H9 (cell line): ENCODE measurements at regions not wholly inside any gene's neighbourhood (a gene's known extent, or its start where the extent isn't known, plus 50 kb on each side); places are given as distances from the start of the nearest gene placed in this dataset.

Experiments used
- DNase-seq: peaks from one replicate; pipeline ENCODE4 v3.0.0-alpha.2; 2017
- H2AFZ ChIP-seq: one replicate; pipeline ENCODE4 v1.6.1; 2013; ENCODE audit warnings: mild to moderate bottlenecking, low read length, control low read depth, moderate library complexity
- H2AK5ac ChIP-seq: 2 replicates; pipeline ENCODE4 v1.6.1; 2013; ENCODE audit warnings: low read length, control low read depth, mixed read lengths; ENCODE audit not compliant: insufficient read length
- H2BK120ac ChIP-seq: one replicate; pipeline ENCODE4 v1.6.1; 2013; ENCODE audit warnings: low read depth, mild to moderate bottlenecking, low read length, control low read depth, inconsistent platforms; ENCODE audit not compliant: poor library complexity, severe bottlenecking
- H2BK12ac ChIP-seq: 2 replicates; pipeline ENCODE4 v1.6.1; 2013; ENCODE audit warnings: low read length, control low read depth, mixed read lengths, low read depth; ENCODE audit not compliant: insufficient read length
- H2BK15ac ChIP-seq: 2 replicates; pipeline ENCODE4 v1.6.1; 2013; ENCODE audit warnings: low read depth, low read length, control low read depth
- H2BK20ac ChIP-seq: one replicate; pipeline ENCODE4 v1.6.1; 2013; ENCODE audit warnings: low read depth, mild to moderate bottlenecking, low read length, control low read depth, inconsistent platforms; ENCODE audit not compliant: poor library complexity, severe bottlenecking
- H2BK5ac ChIP-seq: 2 replicates; pipeline ENCODE4 v1.6.1; 2013; ENCODE audit warnings: low read length, control low read depth, mixed read lengths; ENCODE audit not compliant: insufficient read length
- H3K14ac ChIP-seq: 2 replicates; pipeline ENCODE4 v1.6.1; 2013; ENCODE audit warnings: low read length, control low read depth; ENCODE audit not compliant: insufficient read depth
- H3K18ac ChIP-seq: 2 replicates; pipeline ENCODE4 v1.6.1; 2013; ENCODE audit warnings: low read depth, mild to moderate bottlenecking, mixed read lengths, low read length, control low read depth; ENCODE audit not compliant: insufficient read length
- H3K23ac ChIP-seq: 2 replicates; pipeline ENCODE4 v1.6.1; 2013; ENCODE audit warnings: low read length, control low read depth, mixed read lengths, low read depth; ENCODE audit not compliant: insufficient read length
- H3K23me2 ChIP-seq: 2 replicates; pipeline ENCODE4 v1.6.1; 2013; ENCODE audit warnings: low read depth, mild to moderate bottlenecking, mixed read lengths, low read length, control low read depth; ENCODE audit not compliant: insufficient read length, poor library complexity, severe bottlenecking
- H3K27ac ChIP-seq: 2 replicates; pipeline ENCODE4 v1.5.1; 2013; ENCODE audit warnings: low read length, control low read depth, mixed read lengths, low read depth; ENCODE audit not compliant: insufficient read length
- H3K27me3 ChIP-seq: 2 replicates; pipeline ENCODE4 v1.6.1; 2013; ENCODE audit warnings: low read length, control low read depth, inconsistent platforms; ENCODE audit not compliant: insufficient read depth
- H3K4ac ChIP-seq: 2 replicates; pipeline ENCODE4 v1.6.1; 2013; ENCODE audit warnings: low read depth, mild to moderate bottlenecking, control low read depth, inconsistent platforms, low read length, moderate library complexity
- H3K4me1 ChIP-seq: 2 replicates; pipeline ENCODE4 v1.6.1; 2013; ENCODE audit warnings: low read length, control low read depth, inconsistent platforms; ENCODE audit not compliant: insufficient read depth
- H3K4me2 ChIP-seq: 2 replicates; pipeline ENCODE4 v1.6.1; 2013; ENCODE audit warnings: low read length, control low read depth, mixed read lengths; ENCODE audit not compliant: insufficient read length, insufficient read depth
- H3K56ac ChIP-seq: 2 replicates; pipeline ENCODE4 v1.6.1; 2013; ENCODE audit warnings: low read depth, mild to moderate bottlenecking, mixed read lengths, low read length, control low read depth; ENCODE audit not compliant: insufficient read length
- H3K79me1 ChIP-seq: 2 replicates; pipeline ENCODE4 v1.6.1; 2013; ENCODE audit warnings: low read depth, mild to moderate bottlenecking, moderate library complexity, low read length, control low read depth, inconsistent platforms; ENCODE audit not compliant: insufficient read depth, poor library complexity, severe bottlenecking
- H3K79me2 ChIP-seq: 2 replicates; pipeline ENCODE4 v1.6.1; 2013; ENCODE audit warnings: low read length, control low read depth, inconsistent platforms; ENCODE audit not compliant: insufficient read depth
- H3K9ac ChIP-seq: 2 replicates; pipeline ENCODE4 v1.6.1; 2013; ENCODE audit warnings: low read length, control low read depth, mixed read lengths; ENCODE audit not compliant: insufficient read length; ENCODE audit errors: extremely low read depth
- H3K9me3 ChIP-seq: one replicate; pipeline ENCODE4 v1.6.1; 2013; ENCODE audit warnings: low read depth, low read length, inconsistent platforms; ENCODE audit not compliant: control insufficient read depth
- H3T11ph ChIP-seq: one replicate; pipeline ENCODE4 v1.6.1; 2013; ENCODE audit warnings: mild to moderate bottlenecking, low read length, control low read depth, inconsistent platforms
- H4K20me1 ChIP-seq: one replicate; pipeline ENCODE4 v1.6.1; 2013; ENCODE audit not compliant: control insufficient read depth, insufficient read length, insufficient read depth
- H4K5ac ChIP-seq: 2 replicates; pipeline ENCODE4 v1.6.1; 2013; ENCODE audit warnings: low read depth, mild to moderate bottlenecking, mixed read lengths, low read length, control low read depth; ENCODE audit not compliant: insufficient read length
- H4K8ac ChIP-seq: replicated peaks from 2 replicates; pipeline ENCODE4 v1.6.1; 2013; ENCODE audit warnings: low read length, control low read depth, mixed read lengths, low read depth; ENCODE audit not compliant: insufficient read length
- H4K91ac ChIP-seq: 2 replicates; pipeline ENCODE4 v1.6.1; 2013; ENCODE audit warnings: low read depth, mild to moderate bottlenecking, moderate library complexity, mixed read lengths, low read length, control low read depth; ENCODE audit not compliant: insufficient read length
- H3K27ac Mint-ChIP-seq, 3 experiments: 2 replicates in 2 of 3; 3 replicates in 1 of 3; pipeline ENCODE4 v1.8.0; 2020 to 2021; ENCODE audit warnings: mixed read lengths in 3 of 3, mild to moderate bottlenecking in 1 of 3, moderate library complexity in 1 of 3
- H3K27me3 Mint-ChIP-seq: 2 replicates; pipeline ENCODE4 v1.8.0; 2021; ENCODE audit warnings: low read depth, mild to moderate bottlenecking, moderate library complexity, mixed read lengths
- H3K36me3 Mint-ChIP-seq, 3 experiments: 2 replicates in 2 of 3; 3 replicates in 1 of 3; pipeline ENCODE4 v1.8.0; 2020 to 2021; ENCODE audit warnings: low read depth in 3 of 3, mixed read lengths in 3 of 3; ENCODE audit not compliant: insufficient read depth in 1 of 3
- H3K4me1 Mint-ChIP-seq, 2 experiments: 2 replicates each; pipeline ENCODE4 v1.8.0; 2020; ENCODE audit warnings: mixed read lengths in 2 of 2
- H3K4me3 Mint-ChIP-seq, 2 experiments: 2 replicates in 1 of 2; 3 replicates in 1 of 2; pipeline ENCODE4 v1.8.0; 2020 to 2021; ENCODE audit warnings: mild to moderate bottlenecking in 2 of 2, mixed read lengths in 2 of 2, moderate library complexity in 1 of 2
- H3K9me3 Mint-ChIP-seq, 2 experiments: 2 replicates in 1 of 2; 3 replicates in 1 of 2; pipeline ENCODE4 v1.8.0; 2020; ENCODE audit warnings: mild to moderate bottlenecking in 2 of 2, mixed read lengths in 2 of 2, moderate library complexity in 1 of 2
- WGBS: extraction: QIAGEN DNeasy Blood & Tissue Kit; methylation state at CpG from one replicate; pipeline ENCODE4 v1.1.7; 2013; ENCODE audit warnings: missing lambda C conversion rate, low lambda C conversion rate, mixed read lengths; ENCODE audit not compliant: insufficient read length; ENCODE audit errors: extremely low coverage; 5-methylcytosine and 5-hydroxymethylcytosine counted together
- TF ChIP-seq, protein P1 (sequence below): fragments of 200-600 bp; sonication (generic); conservative IDR thresholded peaks from 3 replicates; pipeline ENCODE4 v1.8.0; 2021; ENCODE audit warnings: antibody characterized with exemption, mild to moderate bottlenecking

GRCh38 chr1:14486401-14487201, 111.9 kb upstream of the KAZN start:
- Histone ChIP-seq H3K56ac (no peak overlapping the region), H3K18ac (no peak overlapping the region), H3K79me1 (no peaks in the 10 kb centered on the region), H3K23ac (no peak overlapping the region), H2AFZ (no peak overlapping the region), H3T11ph (no peak overlapping the region), H3K23me2 (no peaks in the 10 kb centered on the region), H4K5ac (no peak overlapping the region), H3K9ac (no peak overlapping the region), H4K20me1 (no peaks in the 10 kb centered on the region), H2BK5ac (no peak overlapping the region), H3K14ac (no peak overlapping the region), H2BK12ac (no peak overlapping the region), H3K4me1 (no peaks in the 10 kb centered on the region), H4K8ac (no peak overlapping the region), H2BK20ac (no peak overlapping the region), H3K9me3 (no peaks in the 10 kb centered on the region), H3K27ac (no peak overlapping the region), H3K27me3 (no peaks in the 10 kb centered on the region; the same call in 1 of the 2 replicates), H3K4me2 (no peak overlapping the region), H3K79me2 (no peaks in the 10 kb centered on the region), H4K91ac (no peak overlapping the region), H3K4ac (no peak overlapping the region), H2BK120ac (no peak overlapping the region), H2BK15ac (no peak overlapping the region), H2AK5ac (no peak overlapping the region)
- Mint-ChIP-seq H3K27me3 (peaks cover 3% of the 10 kb centered on the region; the same call in 1 of the 2 replicates), H3K9me3 (no peaks in the 10 kb centered on the region; a peak in 1 of 5 replicates), H3K4me3 (no peak overlapping the region), H3K27ac (no peak overlapping the region), H3K4me1 (peaks cover 7 to 10% of the 10 kb centered on the region in 2 experiments), H3K36me3 (no peaks in the 10 kb centered on the region)
- TF ChIP-seq, protein P1, sequence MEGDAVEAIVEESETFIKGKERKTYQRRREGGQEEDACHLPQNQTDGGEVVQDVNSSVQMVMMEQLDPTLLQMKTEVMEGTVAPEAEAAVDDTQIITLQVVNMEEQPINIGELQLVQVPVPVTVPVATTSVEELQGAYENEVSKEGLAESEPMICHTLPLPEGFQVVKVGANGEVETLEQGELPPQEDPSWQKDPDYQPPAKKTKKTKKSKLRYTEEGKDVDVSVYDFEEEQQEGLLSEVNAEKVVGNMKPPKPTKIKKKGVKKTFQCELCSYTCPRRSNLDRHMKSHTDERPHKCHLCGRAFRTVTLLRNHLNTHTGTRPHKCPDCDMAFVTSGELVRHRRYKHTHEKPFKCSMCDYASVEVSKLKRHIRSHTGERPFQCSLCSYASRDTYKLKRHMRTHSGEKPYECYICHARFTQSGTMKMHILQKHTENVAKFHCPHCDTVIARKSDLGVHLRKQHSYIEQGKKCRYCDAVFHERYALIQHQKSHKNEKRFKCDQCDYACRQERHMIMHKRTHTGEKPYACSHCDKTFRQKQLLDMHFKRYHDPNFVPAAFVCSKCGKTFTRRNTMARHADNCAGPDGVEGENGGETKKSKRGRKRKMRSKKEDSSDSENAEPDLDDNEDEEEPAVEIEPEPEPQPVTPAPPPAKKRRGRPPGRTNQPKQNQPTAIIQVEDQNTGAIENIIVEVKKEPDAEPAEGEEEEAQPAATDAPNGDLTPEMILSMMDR = no peak
- WGBS = no CpG with 5 or more reads among the region's 8 CpGs
- no peak for DNase-seq
